Spleen (tissue), 7 donors: ENCODE measurements at regions not wholly inside any gene's neighbourhood (a gene's known extent, or its start where the extent isn't known, plus 50 kb on each side); places are given as distances from the start of the nearest gene placed in this dataset.

ENCODE experiments used
- CTCF ChIP-seq, 11 experiments: fragments of 200-600 bp in 7 of 11; fragments of 450-650 bp in 4 of 11; sonication (generic) in 4 of 11; IDR thresholded peaks in 8 of 11; conservative IDR thresholded peaks in 3 of 11; 1 replicate in 7 of 11; 2 replicates in 4 of 11; pipeline versions ENCODE4 v1.4.0 to v1.8.0; 2016 to 2021; ENCODE audit warnings: antibody characterized with exemption in 11 of 11, inconsistent platforms in 4 of 11, mild to moderate bottlenecking in 1 of 11
- POLR2AphosphoS5 ChIP-seq, 3 donors: sonication (generic); formaldehyde crosslinking; IDR thresholded peaks; one replicate each; pipeline ENCODE4 v1.5.1; 2017; ENCODE audit warnings: antibody characterized with exemption in 3 of 3
- donor health status: DM: no; HTN: no; CAD: no; lungs with moderate emphysema.
- donor health status: DM: no; HTN: no; CAD: no.
- donor health status: DM: no; HTN: no; CAD: no.

- TF ChIP-seq CTCF (IDR thresholded peaks at IDR 0.05 in 8 of 11, conservative IDR thresholded peaks at IDR 0.05 in 3 of 11): no peak
- TF ChIP-seq POLR2AphosphoS5 (IDR thresholded peaks at IDR 0.05): no peak
These were observed 90.5 kb upstream of the PRSS16 start for GRCh38 chr6:27156874-27157458.
